Caco-2 (cell line): ENCODE measurements at regions not wholly inside any gene's neighbourhood (a gene's known extent, or its start where the extent isn't known, plus 50 kb on each side); places are given as distances from the start of the nearest gene placed in this dataset.

Source experiments
- BruUV-seq: library from RNA; stranded (reverse); fragments of 400-500 nt; replicated peaks from 2 replicates; lab custom pipeline; 2021; lab: Mats Ljungman, UMichigan
- CTCF ChIA-PET: fragments of 300-600 bp; sonication (Branson Sonifier 250); formaldehyde crosslinking; loops from one replicate; lab custom pipeline; 2022; ENCODE audit warnings: antibody characterized with exemption; lab: Charles Lee
- POLR2A ChIA-PET: fragments of 300-600 bp; sonication (Branson Sonifier 250); formaldehyde crosslinking; loops from one replicate; lab custom pipeline; 2022; ENCODE audit warnings: antibody characterized with exemption; lab: Charles Lee
- DNase-seq, 2 experiments: peaks; one replicate each; pipeline versions ENCODE4 v3.0.0 to v3.0.0-alpha.2; 2020 to 2022
- H3K27me3 ChIP-seq: replicated peaks from 2 replicates; pipeline ENCODE4 v1.6.0; 2011; ENCODE audit warnings: low read length; ENCODE audit not compliant: control insufficient read depth, insufficient read depth
- H3K36me3 ChIP-seq: 2 replicates; pipeline ENCODE4 v1.5.1; 2011; ENCODE audit warnings: low read length; ENCODE audit not compliant: control insufficient read depth, insufficient read depth
- H3K4me1 ChIP-seq: fragments of 250-450 bp; sonication (Bioruptor Pico); 2 replicates; pipeline ENCODE4 v1.5.1; 2020; ENCODE audit warnings: mild to moderate bottlenecking
- H3K4me3 ChIP-seq: 2 replicates; pipeline ENCODE4 v1.5.1; 2011; ENCODE audit warnings: low read depth, mild to moderate bottlenecking, control low read depth, low read length
- H3K9me3 ChIP-seq: fragments of 250-450 bp; sonication (Bioruptor Pico); 2 replicates; pipeline ENCODE4 v1.5.1; 2020; ENCODE audit warnings: mild to moderate bottlenecking, moderate library complexity
- H3K27ac Mint-ChIP-seq: one replicate; pipeline ENCODE4 v1.8.0; 2022; ENCODE audit warnings: mixed read lengths; ENCODE audit not compliant: unreplicated experiment
- H3K27me3 Mint-ChIP-seq: one replicate; pipeline ENCODE4 v1.8.0; 2022; ENCODE audit warnings: mixed read lengths; ENCODE audit not compliant: insufficient read depth, unreplicated experiment
- H3K36me3 Mint-ChIP-seq: one replicate; pipeline ENCODE4 v1.8.0; 2022; ENCODE audit warnings: mild to moderate bottlenecking, mixed read lengths; ENCODE audit not compliant: insufficient read depth, unreplicated experiment
- H3K4me1 Mint-ChIP-seq: one replicate; pipeline ENCODE4 v1.8.0; 2022; ENCODE audit warnings: low read depth, mixed read lengths; ENCODE audit not compliant: unreplicated experiment
- H3K4me3 Mint-ChIP-seq: one replicate; pipeline ENCODE4 v1.8.0; 2022; ENCODE audit warnings: mild to moderate bottlenecking, moderate library complexity, mixed read lengths; ENCODE audit not compliant: unreplicated experiment
- H3K9me3 Mint-ChIP-seq: one replicate; pipeline ENCODE4 v1.8.0; 2022; ENCODE audit warnings: mixed read lengths; ENCODE audit not compliant: unreplicated experiment
- intact Hi-C: fragments of 100-400 bp; cut with micrococcal nuclease; formaldehyde crosslinking; loops from one replicate; pipeline ENCODE4 v1.10.0; 2022; ENCODE audit not compliant: unreplicated experiment
- TF ChIP-seq, protein P1 (sequence below), 2 experiments: fragments of 200-600 bp in 1 of 2; IDR thresholded peaks; 1 replicate in 1 of 2; 2 replicates in 1 of 2; pipeline versions ENCODE4 v1.5.1 to v1.8.0; 2011 to 2022; ENCODE audit warnings: antibody characterized with exemption in 1 of 2, control low read depth in 1 of 2, inconsistent platforms in 1 of 2, low read depth in 1 of 2, low read length in 1 of 2, mild to moderate bottlenecking in 1 of 2, moderate library complexity in 1 of 2; ENCODE audit not compliant: insufficient read depth in 1 of 2, severe bottlenecking in 1 of 2, unreplicated experiment in 1 of 2

DNA sequence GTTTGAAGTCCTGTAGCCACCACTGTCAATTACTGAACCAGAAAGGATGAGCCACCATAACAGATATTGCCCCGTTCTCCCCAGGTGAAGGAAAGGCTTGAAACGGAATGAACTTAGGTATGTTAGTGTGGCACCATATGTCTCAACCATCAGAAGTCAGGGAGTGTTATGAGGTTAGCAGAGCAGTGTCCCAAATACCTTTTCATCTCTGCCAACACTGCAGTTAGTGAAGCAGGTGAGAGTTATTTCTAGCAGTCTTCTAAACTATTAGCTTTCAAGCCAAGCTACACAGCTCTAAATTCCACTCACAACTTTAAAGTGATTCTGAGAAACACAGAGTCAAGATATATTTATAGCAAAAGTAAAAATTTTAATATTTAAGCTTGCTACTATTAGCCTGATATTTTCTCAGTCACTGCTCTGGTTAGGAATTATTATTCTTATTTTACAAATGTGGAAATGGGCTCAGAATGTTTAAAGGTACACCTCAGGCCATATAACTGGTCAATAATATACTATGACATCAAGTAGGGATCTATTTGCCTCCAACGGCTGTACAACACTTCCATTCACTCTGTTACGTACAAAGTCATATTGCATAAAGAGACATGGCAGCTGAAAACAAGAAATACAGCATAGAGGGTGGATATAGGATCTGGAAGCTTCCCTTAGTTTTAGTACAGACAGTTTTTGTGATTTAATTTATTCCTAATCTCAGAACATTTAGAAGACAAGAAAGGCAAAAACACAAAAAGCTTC, 1527.1 kb upstream of the PRR20A start:
- TF ChIP-seq, protein P1, sequence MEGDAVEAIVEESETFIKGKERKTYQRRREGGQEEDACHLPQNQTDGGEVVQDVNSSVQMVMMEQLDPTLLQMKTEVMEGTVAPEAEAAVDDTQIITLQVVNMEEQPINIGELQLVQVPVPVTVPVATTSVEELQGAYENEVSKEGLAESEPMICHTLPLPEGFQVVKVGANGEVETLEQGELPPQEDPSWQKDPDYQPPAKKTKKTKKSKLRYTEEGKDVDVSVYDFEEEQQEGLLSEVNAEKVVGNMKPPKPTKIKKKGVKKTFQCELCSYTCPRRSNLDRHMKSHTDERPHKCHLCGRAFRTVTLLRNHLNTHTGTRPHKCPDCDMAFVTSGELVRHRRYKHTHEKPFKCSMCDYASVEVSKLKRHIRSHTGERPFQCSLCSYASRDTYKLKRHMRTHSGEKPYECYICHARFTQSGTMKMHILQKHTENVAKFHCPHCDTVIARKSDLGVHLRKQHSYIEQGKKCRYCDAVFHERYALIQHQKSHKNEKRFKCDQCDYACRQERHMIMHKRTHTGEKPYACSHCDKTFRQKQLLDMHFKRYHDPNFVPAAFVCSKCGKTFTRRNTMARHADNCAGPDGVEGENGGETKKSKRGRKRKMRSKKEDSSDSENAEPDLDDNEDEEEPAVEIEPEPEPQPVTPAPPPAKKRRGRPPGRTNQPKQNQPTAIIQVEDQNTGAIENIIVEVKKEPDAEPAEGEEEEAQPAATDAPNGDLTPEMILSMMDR (IDR thresholded peaks at IDR 0.05; ENCODE audit: insufficient read depth in 1 of 2, low read depth in 1 of 2, low read length in 1 of 2, severe bottlenecking in 1 of 2, unreplicated experiment in 1 of 2): no peak
- Histone ChIP-seq H3K27me3 (no peaks in the 10 kb centered on the region), H3K36me3 (no peaks in the 10 kb centered on the region), H3K4me1 (no peaks in the 10 kb centered on the region), H3K4me3 (no peak overlapping the region), H3K9me3 (no peaks in the 10 kb centered on the region; the same call in 1 of the 2 replicates)
- no peak overlapping the region for H3K4me3 Mint-ChIP-seq
- ChIA-PET POLR2A (no interaction called here), CTCF (no interaction called here)
- H3K27me3 Mint-ChIP-seq: no peaks in the 10 kb centered on the region
- no peak for DNase-seq
- H3K9me3 Mint-ChIP-seq: no peaks in the 10 kb centered on the region
- H3K36me3 Mint-ChIP-seq: no peaks in the 10 kb centered on the region
- no peak overlapping the region for H3K27ac Mint-ChIP-seq
- no TSS peak for BruUV-seq
- H3K4me1 Mint-ChIP-seq: no peaks in the 10 kb centered on the region
- intact Hi-C loops: no loop called here

DNA sequence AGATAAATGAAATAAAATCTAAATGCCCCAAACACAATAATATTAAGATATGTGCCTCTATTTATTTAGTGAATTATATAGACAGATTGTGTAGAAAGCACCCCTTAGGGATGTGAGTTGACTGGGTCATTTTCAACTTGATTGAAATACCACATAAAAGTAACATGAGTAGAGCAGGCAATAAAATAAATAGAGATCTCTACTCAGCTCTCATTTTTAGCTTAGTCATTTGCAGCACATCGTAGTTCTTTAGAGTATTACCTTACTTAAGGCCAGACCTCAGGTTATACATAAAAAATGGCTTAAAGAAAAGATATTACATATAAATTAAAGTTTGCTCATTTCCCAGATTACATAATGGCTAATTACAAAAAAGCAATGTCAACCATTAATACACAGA, 1525.6 kb upstream of the PRR20A start:
- Mint-ChIP-seq H3K36me3 (no peaks in the 10 kb centered on the region), H3K4me1 (no peaks in the 10 kb centered on the region), H3K9me3 (no peaks in the 10 kb centered on the region), H3K27ac (no peak overlapping the region), H3K4me3 (no peak overlapping the region), H3K27me3 (no peaks in the 10 kb centered on the region)
- H3K4me1 ChIP-seq: no peaks in the 10 kb centered on the region
- POLR2A ChIA-PET: no interaction called here
- no peak for DNase-seq
- H3K4me3 ChIP-seq: no peak overlapping the region
- intact Hi-C loops: no loop called here
- H3K36me3 ChIP-seq: no peaks in the 10 kb centered on the region
- CTCF ChIA-PET: no interaction called here
- H3K27me3 ChIP-seq: no peaks in the 10 kb centered on the region
- no TSS peak for BruUV-seq
- no peaks in the 10 kb centered on the region; the same call in 1 of the 2 replicates for H3K9me3 ChIP-seq
- TF ChIP-seq, protein P1 (IDR thresholded peaks at IDR 0.05; ENCODE audit: insufficient read depth in 1 of 2, low read depth in 1 of 2, low read length in 1 of 2, severe bottlenecking in 1 of 2, unreplicated experiment in 1 of 2): no peak

DNA sequence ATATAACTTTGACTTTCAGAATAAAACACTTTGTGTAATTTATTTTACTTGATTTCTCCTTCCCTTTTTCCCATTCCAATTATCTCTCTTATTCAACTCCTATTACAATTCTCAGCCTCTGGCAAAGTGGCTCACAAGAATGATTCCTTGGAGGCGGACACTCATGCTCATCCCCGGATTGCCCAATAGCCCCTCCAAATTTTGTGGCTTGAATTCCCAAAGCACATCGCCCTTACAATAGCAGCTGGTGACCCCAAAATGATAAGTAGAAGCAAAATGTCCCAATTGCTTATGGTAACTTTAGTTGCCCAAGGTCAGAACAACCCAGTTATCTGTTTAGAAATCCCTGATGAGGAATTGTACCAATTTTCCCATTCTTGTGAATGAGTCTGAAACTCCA, 1523.5 kb upstream of the PRR20A start:
- Mint-ChIP-seq H3K9me3 (no peaks in the 10 kb centered on the region), H3K36me3 (no peaks in the 10 kb centered on the region), H3K27ac (no peak overlapping the region), H3K4me3 (no peak overlapping the region), H3K27me3 (no peaks in the 10 kb centered on the region), H3K4me1 (no peaks in the 10 kb centered on the region)
- CTCF ChIA-PET: no interaction called here
- H3K36me3 ChIP-seq: no peaks in the 10 kb centered on the region
- intact Hi-C loops: no loop called here
- no peaks in the 10 kb centered on the region for H3K4me1 ChIP-seq
- no TSS peak for BruUV-seq
- POLR2A ChIA-PET: no interaction called here
- H3K9me3 ChIP-seq: no peaks in the 10 kb centered on the region; the same call in 1 of the 2 replicates
- TF ChIP-seq, protein P1 (IDR thresholded peaks at IDR 0.05; ENCODE audit: insufficient read depth in 1 of 2, low read depth in 1 of 2, low read length in 1 of 2, severe bottlenecking in 1 of 2, unreplicated experiment in 1 of 2): no peak
- no peaks in the 10 kb centered on the region for H3K27me3 ChIP-seq
- no peak for DNase-seq
- H3K4me3 ChIP-seq: no peak overlapping the region
